Osteocyte (in vitro differentiated cells): ENCODE measurements at regions not wholly inside any gene's neighbourhood (a gene's known extent, or its start where the extent isn't known, plus 50 kb on each side); places are given as distances from the start of the nearest gene placed in this dataset.

ENCODE experiments used
- DNase-seq: peaks from one replicate; pipeline ENCODE4 v3.0.0; 2021; ENCODE audit warnings: mixed read lengths; ENCODE audit not compliant: unreplicated experiment; ENCODE audit errors: extremely low spot score
- H3K27ac Mint-ChIP-seq: one replicate; pipeline ENCODE4 v1.8.0; 2021; ENCODE audit warnings: mild to moderate bottlenecking, mixed read lengths; ENCODE audit not compliant: unreplicated experiment
- H3K27me3 Mint-ChIP-seq: one replicate; pipeline ENCODE4 v1.8.0; 2021; ENCODE audit warnings: mixed read lengths; ENCODE audit not compliant: unreplicated experiment
- H3K36me3 Mint-ChIP-seq: one replicate; pipeline ENCODE4 v1.8.0; 2021; ENCODE audit warnings: mixed read lengths; ENCODE audit not compliant: unreplicated experiment
- H3K4me1 Mint-ChIP-seq: one replicate; pipeline ENCODE4 v1.8.0; 2021; ENCODE audit warnings: mixed read lengths; ENCODE audit not compliant: unreplicated experiment
- H3K4me3 Mint-ChIP-seq: one replicate; pipeline ENCODE4 v1.8.0; 2021; ENCODE audit warnings: mild to moderate bottlenecking, moderate library complexity, mixed read lengths; ENCODE audit not compliant: unreplicated experiment
- H3K9me3 Mint-ChIP-seq: one replicate; pipeline ENCODE4 v1.8.0; 2021; ENCODE audit warnings: mixed read lengths; ENCODE audit not compliant: unreplicated experiment
- CTCF ChIP-seq: fragments of 200-600 bp; sonication (generic); IDR thresholded peaks from 2 replicates; pipeline ENCODE4 v1.5.0; 2021; ENCODE audit warnings: antibody characterized with exemption, mild to moderate bottlenecking, moderate library complexity

- Mint-ChIP-seq H3K9me3 (no peaks in the 10 kb centered on the region), H3K27me3 (peaks cover 36% of the 10 kb centered on the region), H3K4me3 (no peak overlapping the region), H3K4me1 (no peaks in the 10 kb centered on the region), H3K27ac (no peak overlapping the region), H3K36me3 (no peaks in the 10 kb centered on the region)
- no peak for TF ChIP-seq CTCF
- DNase-seq, result no peak
These were observed 50.2 kb upstream of the SLC35C1 start for GRCh38 chr11:45754741-45755140.

- no peaks in the 10 kb centered on the region for H3K36me3 Mint-ChIP-seq
- no peak for DNase-seq
- H3K27me3 Mint-ChIP-seq, result peaks cover 36% of the 10 kb centered on the region
- no peaks in the 10 kb centered on the region for H3K4me1 Mint-ChIP-seq
- no peak overlapping the region for H3K4me3 Mint-ChIP-seq
- H3K9me3 Mint-ChIP-seq, result no peaks in the 10 kb centered on the region
- no peak for TF ChIP-seq CTCF
- H3K27ac Mint-ChIP-seq, result no peak overlapping the region
These were observed 50.7 kb upstream of the SLC35C1 start for GRCh38 chr11:45754261-45754709.

- Mint-ChIP-seq H3K27me3 (peaks cover 49% of the 10 kb centered on the region), H3K27ac (no peak overlapping the region), H3K36me3 (no peaks in the 10 kb centered on the region), H3K4me1 (no peaks in the 10 kb centered on the region), H3K9me3 (no peaks in the 10 kb centered on the region), H3K4me3 (no peak overlapping the region)
- DNase-seq, result no peak
- no peak for TF ChIP-seq CTCF
These were observed 52.8 kb upstream of the SLC35C1 start for GRCh38 chr11:45752106-45752505.

- no peak for DNase-seq
- Mint-ChIP-seq H3K27ac (no peak overlapping the region), H3K9me3 (no peaks in the 10 kb centered on the region), H3K36me3 (no peaks in the 10 kb centered on the region), H3K27me3 (peaks cover 54% of the 10 kb centered on the region), H3K4me3 (no peak overlapping the region), H3K4me1 (no peaks in the 10 kb centered on the region)
- TF ChIP-seq CTCF, result no peak
These were observed 53.5 kb upstream of the SLC35C1 start for GRCh38 chr11:45751430-45751829.

- Mint-ChIP-seq H3K27me3 (peaks cover 53% of the 10 kb centered on the region), H3K4me1 (no peaks in the 10 kb centered on the region), H3K9me3 (no peaks in the 10 kb centered on the region), H3K36me3 (no peaks in the 10 kb centered on the region), H3K27ac (no peak overlapping the region), H3K4me3 (no peak overlapping the region)
- TF ChIP-seq CTCF, result no peak
- no peak for DNase-seq
These were observed 54.5 kb upstream of the SLC35C1 start for GRCh38 chr11:45750439-45750838.
